Heart left ventricle (tissue), 16 donors: ENCODE measurements at regions not wholly inside any gene's neighbourhood (a gene's known extent, or its start where the extent isn't known, plus 50 kb on each side); places are given as distances from the start of the nearest gene placed in this dataset.

Source experiments
- ATAC-seq, 4 donors: fragments of 200-7000 bp; cut with Tn5 transposase; one replicate each; pipeline ENCODE4 v1.9.1; 2020 to 2022; ENCODE audit warnings: moderate library complexity in 4 of 4, mild to moderate bottlenecking in 3 of 4, moderate number of reproducible peaks in 1 of 4
- DNase-seq, 5 donors: peaks; one replicate each; pipeline ENCODE4 v3.0.0-alpha.2; 2020
- H3K27ac ChIP-seq, 12 donors: fragments of 200-600 bp; sonication (generic) in 4 of 12; one replicate each; pipeline versions ENCODE4 v1.5.0 to v1.8.0; 2016 to 2022; ENCODE audit warnings: mild to moderate bottlenecking in 2 of 12
- H3K27me3 ChIP-seq, 9 donors: fragments of 200-600 bp; sonication (generic) in 2 of 9; one replicate each; pipeline versions ENCODE4 v1.5.1 to v1.8.0; 2016 to 2022; ENCODE audit warnings: mild to moderate bottlenecking in 3 of 9
- H3K36me3 ChIP-seq, 9 donors: fragments of 200-600 bp; sonication (generic) in 2 of 9; one replicate each; pipeline versions ENCODE4 v1.5.0 to v1.8.0; 2018 to 2022; ENCODE audit warnings: mild to moderate bottlenecking in 2 of 9
- H3K4me1 ChIP-seq, 12 donors: fragments of 200-600 bp; sonication (generic) in 4 of 12; one replicate each; pipeline versions ENCODE4 v1.5.0 to v1.8.0; 2016 to 2022; ENCODE audit warnings: mild to moderate bottlenecking in 3 of 12
- H3K4me3 ChIP-seq, 12 donors: fragments of 200-600 bp; sonication (generic) in 4 of 12; one replicate each; pipeline versions ENCODE4 v1.5.0 to v1.8.0; 2017 to 2022; ENCODE audit warnings: mild to moderate bottlenecking in 9 of 12, moderate library complexity in 4 of 12
- H3K9me3 ChIP-seq, 12 donors: fragments of 200-600 bp; sonication (generic) in 4 of 12; one replicate each; pipeline versions ENCODE4 v1.5.0 to v1.8.0; 2016 to 2022; ENCODE audit warnings: mild to moderate bottlenecking in 1 of 12
- POLR2A ChIP-seq, 2 donors: fragments of 450-650 bp; IDR thresholded peaks; one replicate each; pipeline ENCODE4 v1.6.1; 2017; ENCODE audit warnings: antibody characterized with exemption in 2 of 2, mild to moderate bottlenecking in 2 of 2, moderate library complexity in 2 of 2
- WGBS, 4 donors: extraction: QIAGEN DNeasy Blood & Tissue Kit in 2 of 4; methylation state at CpG; one replicate each; pipeline versions ENCODE4 v1.1.5 to v1.1.7; 2013 to 2018; 5-methylcytosine and 5-hydroxymethylcytosine counted together
- intact Hi-C, 10 donors: fragments of 100-400 bp; cut with DNase I; formaldehyde crosslinking; loops; one replicate each; pipeline versions ENCODE4 v1.11.1 to v1.14.2; 2022
- TF ChIP-seq, protein P1 (sequence below), 12 donors: fragments of 200-600 bp; sonication (generic) in 4 of 12; IDR thresholded peaks; one replicate each; pipeline versions ENCODE4 v1.5.0 to v1.8.0; 2018 to 2022; ENCODE audit warnings: antibody characterized with exemption in 12 of 12, mild to moderate bottlenecking in 5 of 12
- donor health status: ischemic (EF 13 %, LVEDD 7.1; RV severe dilation, severe dysfunction).
- donor health status: healthy with polysubstance abuse.
- donor health status: DM: no; HTN: yes; CAD: no.
- donor health status: DM: no; HTN: no; CAD: no.
- donor health status: ischemic (EF 25% LVEDD 6.9; RV normal size, moderate dysfunction).
- donor health status: ischemic (EF 25% LVEDD 5.7; RV mildly dilated, moderate dysfunction).
- donor health status: healthy.
- donor health status: DM: yes; HTN: yes; CAD: no.
- donor health status: ischemic (EF 35%, LVEDD 5.7; RV mildly dilated, moderate dysfunction).
- donor health status: nonischemic (EF 11% LVEDD 7.7; RV severe dilation, severe dysfunction).
- donor health status: DM: yes; HTN: yes; CAD: no.
- donor health status: PGD.
- donor health status: ischemic (EF 29% LVEDD 5.4; RV normal size, mild dysfunction).
- donor health status: nonischemic (EF 23%, LVEDD 6.1; RV moderate dilation, normal function).

DNA sequence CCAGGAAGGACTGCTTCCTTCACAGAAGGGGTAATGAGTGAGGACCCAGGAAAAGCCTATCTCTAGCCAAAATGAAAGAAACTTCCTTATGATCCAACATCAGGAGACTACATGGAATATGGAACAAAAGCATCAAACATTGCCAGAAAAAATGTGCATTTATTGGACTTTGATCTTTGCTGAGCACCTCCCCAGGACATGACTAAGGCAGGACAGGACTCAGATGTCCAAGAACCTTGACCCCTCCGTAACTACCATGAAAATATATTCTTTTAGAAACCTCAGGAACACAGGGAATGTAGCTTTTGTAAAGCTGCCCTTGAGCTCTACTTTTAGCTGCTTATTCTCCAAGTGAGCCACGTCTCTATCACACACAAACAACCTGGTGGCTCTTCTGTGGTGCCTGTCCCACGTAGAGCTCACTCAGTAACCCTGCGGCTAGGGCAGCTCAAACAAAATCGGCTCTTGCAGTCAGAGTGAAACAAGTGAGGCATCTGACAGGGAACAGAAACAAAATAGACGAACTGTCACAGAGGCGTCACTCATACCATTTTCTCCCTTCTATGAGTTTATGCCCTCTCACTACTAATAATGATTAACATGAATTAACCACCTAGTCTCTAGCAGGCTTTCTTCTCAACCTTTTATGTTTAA lies 471.5 kb upstream of the API5 start:
- Histone ChIP-seq H3K4me1 (no peaks in the 10 kb centered on the region), H3K9me3 (peaks cover 0 to 15% (median 0%) of the 10 kb centered on the region in 12 donors), H3K36me3 (no peaks in the 10 kb centered on the region), H3K27me3 (no peaks in the 10 kb centered on the region), H3K4me3 (no peak overlapping the region), H3K27ac (no peak overlapping the region)
- TF ChIP-seq POLR2A (IDR thresholded peaks at IDR 0.05), result no peak
- TF ChIP-seq, protein P1, sequence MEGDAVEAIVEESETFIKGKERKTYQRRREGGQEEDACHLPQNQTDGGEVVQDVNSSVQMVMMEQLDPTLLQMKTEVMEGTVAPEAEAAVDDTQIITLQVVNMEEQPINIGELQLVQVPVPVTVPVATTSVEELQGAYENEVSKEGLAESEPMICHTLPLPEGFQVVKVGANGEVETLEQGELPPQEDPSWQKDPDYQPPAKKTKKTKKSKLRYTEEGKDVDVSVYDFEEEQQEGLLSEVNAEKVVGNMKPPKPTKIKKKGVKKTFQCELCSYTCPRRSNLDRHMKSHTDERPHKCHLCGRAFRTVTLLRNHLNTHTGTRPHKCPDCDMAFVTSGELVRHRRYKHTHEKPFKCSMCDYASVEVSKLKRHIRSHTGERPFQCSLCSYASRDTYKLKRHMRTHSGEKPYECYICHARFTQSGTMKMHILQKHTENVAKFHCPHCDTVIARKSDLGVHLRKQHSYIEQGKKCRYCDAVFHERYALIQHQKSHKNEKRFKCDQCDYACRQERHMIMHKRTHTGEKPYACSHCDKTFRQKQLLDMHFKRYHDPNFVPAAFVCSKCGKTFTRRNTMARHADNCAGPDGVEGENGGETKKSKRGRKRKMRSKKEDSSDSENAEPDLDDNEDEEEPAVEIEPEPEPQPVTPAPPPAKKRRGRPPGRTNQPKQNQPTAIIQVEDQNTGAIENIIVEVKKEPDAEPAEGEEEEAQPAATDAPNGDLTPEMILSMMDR (IDR thresholded peaks at IDR 0.05), result no peak
- no peak for DNase-seq
- 71 to 75% (median 74%) methylated on average over 7 of the region's 7 CpGs for WGBS, 4 donors
- intact Hi-C loops, result no loop called here
- ATAC-seq, result no peak

- Histone ChIP-seq H3K27me3 (no peaks in the 10 kb centered on the region), H3K36me3 (no peaks in the 10 kb centered on the region), H3K9me3 (peaks cover 0 to 14% (median 0%) of the 10 kb centered on the region in 12 donors), H3K4me1 (no peaks in the 10 kb centered on the region), H3K27ac (no peak overlapping the region), H3K4me3 (no peak overlapping the region)
- TF ChIP-seq, protein P1 (IDR thresholded peaks at IDR 0.05), result no peak
- intact Hi-C loops, result no loop called here
- no peak for ATAC-seq
- WGBS, 4 donors, result 41 to 53% (median 48%) methylated on average over 2 of the region's 2 CpGs
- no peak for DNase-seq
These were observed 470.9 kb upstream of the API5 start for GRCh38 chr11:42840860-42841259.

- WGBS, 4 donors, result 50 to 63% (median 58%) methylated on average over 5 of the region's 5 CpGs
- Histone ChIP-seq H3K36me3 (no peaks in the 10 kb centered on the region), H3K27me3 (no peaks in the 10 kb centered on the region), H3K9me3 (peaks cover 0 to 7% (median 0%) of the 10 kb centered on the region in 12 donors), H3K4me1 (no peaks in the 10 kb centered on the region), H3K27ac (no peak overlapping the region), H3K4me3 (no peak overlapping the region)
- DNase-seq (no peak), ATAC-seq (no peak)
- TF ChIP-seq, protein P1 (IDR thresholded peaks at IDR 0.05), result no peak
- no peak for TF ChIP-seq POLR2A (IDR thresholded peaks at IDR 0.05)
- intact Hi-C loops, result no loop called here
These were observed 470.2 kb upstream of the API5 start for GRCh38 chr11:42841556-42841955.

DNA sequence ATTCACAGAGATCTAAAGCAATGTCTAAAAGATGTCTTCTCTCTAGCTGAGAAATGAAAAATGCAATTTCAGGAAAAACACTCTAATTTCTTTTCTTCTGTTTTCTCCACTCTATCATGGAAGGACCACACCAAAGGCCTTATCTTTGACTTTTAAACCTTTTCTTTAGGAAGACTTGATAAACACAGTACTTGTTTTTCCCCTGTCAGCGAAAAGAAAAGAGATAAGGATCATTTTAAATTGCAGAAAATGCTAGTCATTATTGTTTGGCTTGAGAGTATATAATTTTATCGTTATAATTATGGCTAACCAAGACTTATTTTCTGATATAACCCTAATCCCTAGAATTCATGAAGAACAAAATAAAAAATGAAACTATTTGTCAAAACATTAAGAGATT lies 462.4 kb upstream of the API5 start:
- WGBS, 4 donors, result 60 to 68% (median 64%) methylated on average over 2 of the region's 2 CpGs
- Histone ChIP-seq H3K4me1 (no peaks in the 10 kb centered on the region), H3K27me3 (no peaks in the 10 kb centered on the region), H3K9me3 (no peaks in the 10 kb centered on the region), H3K27ac (no peak overlapping the region), H3K4me3 (no peak overlapping the region), H3K36me3 (no peaks in the 10 kb centered on the region)
- intact Hi-C loops, result no loop called here
- DNase-seq, result no peak
- TF ChIP-seq, protein P1 (IDR thresholded peaks at IDR 0.05), result no peak
- no peak for TF ChIP-seq POLR2A (IDR thresholded peaks at IDR 0.05)
- ATAC-seq, result no peak
